ENCODE measurements at regions not wholly inside any gene's neighbourhood (a gene's known extent, or its start where the extent isn't known, plus 50 kb on each side); places are given as distances from the start of the nearest gene placed in this dataset.

- no peak for TF ChIP-seq THRA (CRISPR knock-in tag; IDR thresholded peaks at IDR 0.05; ENCODE audit: borderline replicate concordance)
- TF ChIP-seq ATAD3A (CRISPR knock-in tag; IDR thresholded peaks at IDR 0.05): no peak
- no peak for TF ChIP-seq RBAK (CRISPR knock-in tag; IDR thresholded peaks at IDR 0.05)
- TF ChIP-seq JARID2 (CRISPR knock-in tag; IDR thresholded peaks at IDR 0.05; ENCODE audit: insufficient replicate concordance): no peak
- TF ChIP-seq CREM (IDR thresholded peaks at IDR 0.05): no peak
- TF ChIP-seq CREM (CRISPR knock-in tag; IDR thresholded peaks at IDR 0.05): no peak
- TF ChIP-seq ZNF337 (CRISPR knock-in tag; IDR thresholded peaks at IDR 0.05; ENCODE audit: borderline replicate concordance, low read depth): no peak; the same call in 1 of the 2 replicates
- TF ChIP-seq ZNF124 (CRISPR knock-in tag; IDR thresholded peaks at IDR 0.05): no peak
- TF ChIP-seq, protein P1, sequence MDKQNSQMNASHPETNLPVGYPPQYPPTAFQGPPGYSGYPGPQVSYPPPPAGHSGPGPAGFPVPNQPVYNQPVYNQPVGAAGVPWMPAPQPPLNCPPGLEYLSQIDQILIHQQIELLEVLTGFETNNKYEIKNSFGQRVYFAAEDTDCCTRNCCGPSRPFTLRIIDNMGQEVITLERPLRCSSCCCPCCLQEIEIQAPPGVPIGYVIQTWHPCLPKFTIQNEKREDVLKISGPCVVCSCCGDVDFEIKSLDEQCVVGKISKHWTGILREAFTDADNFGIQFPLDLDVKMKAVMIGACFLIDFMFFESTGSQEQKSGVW (CRISPR knock-in tag; IDR thresholded peaks at IDR 0.05; ENCODE audit: borderline replicate concordance): no peak
- peak; percentile 36; the same call in 1 of the 2 replicates for TF ChIP-seq CBFB (CRISPR knock-in tag; IDR thresholded peaks at IDR 0.05)
- TF ChIP-seq ZNF205 (CRISPR knock-in tag; IDR thresholded peaks at IDR 0.05): no peak; the same call in 1 of the 2 replicates
- TF ChIP-seq ZNF552 (CRISPR knock-in tag; IDR thresholded peaks at IDR 0.05; ENCODE audit: borderline replicate concordance): no peak
- no peak for TF ChIP-seq PRDM15 (CRISPR knock-in tag; IDR thresholded peaks at IDR 0.05)
- peak; percentile 3; the same call in 1 of the 2 replicates for TF ChIP-seq CTCF (CRISPR knock-in tag; IDR thresholded peaks at IDR 0.05)
- TF ChIP-seq ZBTB8A (CRISPR knock-in tag; IDR thresholded peaks at IDR 0.05; ENCODE audit: borderline replicate concordance, low read depth): no peak
- TF ChIP-seq ZNF160 (CRISPR knock-in tag; IDR thresholded peaks at IDR 0.05): 0 out of 2 replicates have a peak, but pooled peaks have one; percentile 30
- TF ChIP-seq ZNF24 (IDR thresholded peaks at IDR 0.05): no peak
- no peak for TF ChIP-seq REL (CRISPR knock-in tag; conservative IDR thresholded peaks at IDR 0.05)
- TF ChIP-seq, protein P2, sequence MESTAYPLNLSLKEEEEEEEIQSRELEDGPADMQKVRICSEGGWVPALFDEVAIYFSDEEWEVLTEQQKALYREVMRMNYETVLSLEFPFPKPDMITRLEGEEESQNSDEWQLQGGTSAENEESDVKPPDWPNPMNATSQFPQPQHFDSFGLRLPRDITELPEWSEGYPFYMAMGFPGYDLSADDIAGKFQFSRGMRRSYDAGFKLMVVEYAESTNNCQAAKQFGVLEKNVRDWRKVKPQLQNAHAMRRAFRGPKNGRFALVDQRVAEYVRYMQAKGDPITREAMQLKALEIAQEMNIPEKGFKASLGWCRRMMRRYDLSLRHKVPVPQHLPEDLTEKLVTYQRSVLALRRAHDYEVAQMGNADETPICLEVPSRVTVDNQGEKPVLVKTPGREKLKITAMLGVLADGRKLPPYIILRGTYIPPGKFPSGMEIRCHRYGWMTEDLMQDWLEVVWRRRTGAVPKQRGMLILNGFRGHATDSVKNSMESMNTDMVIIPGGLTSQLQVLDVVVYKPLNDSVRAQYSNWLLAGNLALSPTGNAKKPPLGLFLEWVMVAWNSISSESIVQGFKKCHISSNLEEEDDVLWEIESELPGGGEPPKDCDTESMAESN (CRISPR knock-in tag; conservative IDR thresholded peaks at IDR 0.05): peak; percentile 59; the same call in 1 of the 2 replicates
These were observed 90.3 kb downstream of the SNX5 start (continued) for GRCh38 chr20:17878069-17878911.

Measured in HepG2 (cell line).